ENCODE measurements at regions not wholly inside any gene's neighbourhood (a gene's known extent, or its start where the extent isn't known, plus 50 kb on each side); places are given as distances from the start of the nearest gene placed in this dataset.

DNA sequence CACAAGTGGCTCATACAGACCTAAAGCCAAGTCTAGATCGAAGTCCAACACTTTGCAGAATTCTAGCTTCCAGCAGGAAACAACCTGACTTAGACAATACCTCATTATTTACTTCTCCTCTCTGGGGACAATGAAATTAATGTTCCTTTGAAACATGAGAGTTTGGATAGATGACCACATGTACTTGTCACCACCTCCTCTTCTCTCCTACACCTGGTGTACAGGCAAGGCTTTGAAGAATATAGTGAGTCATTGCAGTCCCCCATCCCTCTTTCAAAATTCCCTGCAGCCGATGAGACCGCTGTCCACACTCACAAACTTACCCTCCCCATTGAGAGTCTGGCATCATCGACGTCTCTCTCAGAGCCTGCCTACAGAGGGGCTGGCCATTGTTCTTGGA, 189.0 kb upstream of the HES1 start:
- peaks cover 3% of the 10 kb centered on the region for H3K27me3 Mint-ChIP-seq
- TF ChIP-seq, protein P1, sequence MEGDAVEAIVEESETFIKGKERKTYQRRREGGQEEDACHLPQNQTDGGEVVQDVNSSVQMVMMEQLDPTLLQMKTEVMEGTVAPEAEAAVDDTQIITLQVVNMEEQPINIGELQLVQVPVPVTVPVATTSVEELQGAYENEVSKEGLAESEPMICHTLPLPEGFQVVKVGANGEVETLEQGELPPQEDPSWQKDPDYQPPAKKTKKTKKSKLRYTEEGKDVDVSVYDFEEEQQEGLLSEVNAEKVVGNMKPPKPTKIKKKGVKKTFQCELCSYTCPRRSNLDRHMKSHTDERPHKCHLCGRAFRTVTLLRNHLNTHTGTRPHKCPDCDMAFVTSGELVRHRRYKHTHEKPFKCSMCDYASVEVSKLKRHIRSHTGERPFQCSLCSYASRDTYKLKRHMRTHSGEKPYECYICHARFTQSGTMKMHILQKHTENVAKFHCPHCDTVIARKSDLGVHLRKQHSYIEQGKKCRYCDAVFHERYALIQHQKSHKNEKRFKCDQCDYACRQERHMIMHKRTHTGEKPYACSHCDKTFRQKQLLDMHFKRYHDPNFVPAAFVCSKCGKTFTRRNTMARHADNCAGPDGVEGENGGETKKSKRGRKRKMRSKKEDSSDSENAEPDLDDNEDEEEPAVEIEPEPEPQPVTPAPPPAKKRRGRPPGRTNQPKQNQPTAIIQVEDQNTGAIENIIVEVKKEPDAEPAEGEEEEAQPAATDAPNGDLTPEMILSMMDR (conservative IDR thresholded peaks at IDR 0.05), result no peak
- no peak overlapping the region for H3K27ac Mint-ChIP-seq
- no peaks in the 10 kb centered on the region for H3K36me3 Mint-ChIP-seq
- H3K4me3 Mint-ChIP-seq, result no peak overlapping the region
- H3K4me1 Mint-ChIP-seq (ENCODE audit: unreplicated experiment), result peaks cover 9% of the 10 kb centered on the region
- no peak for DNase-seq (ENCODE audit: extremely low spot score, unreplicated experiment)
- peaks cover 4% of the 10 kb centered on the region for H3K9me3 Mint-ChIP-seq

DNA sequence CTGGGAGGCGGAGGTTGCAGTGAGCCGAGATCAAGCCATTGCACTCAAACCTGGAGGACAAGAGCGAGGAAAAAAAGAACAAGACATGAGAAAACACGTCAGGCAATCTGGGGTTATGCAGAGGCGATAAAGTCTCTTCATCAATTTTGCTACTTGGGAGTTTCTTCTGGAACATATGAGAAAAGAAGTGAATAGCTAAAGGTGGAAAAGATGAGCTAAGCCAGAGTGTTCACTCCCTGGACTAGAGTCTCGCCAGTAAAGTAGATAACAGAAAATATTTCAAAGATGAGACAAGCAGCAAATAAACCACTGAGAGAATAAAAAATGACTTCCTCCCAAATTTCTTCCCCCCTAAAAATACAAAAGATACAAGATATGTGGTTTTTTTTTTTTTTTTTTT, 188.4 kb upstream of the HES1 start:
- TF ChIP-seq, protein P1 (conservative IDR thresholded peaks at IDR 0.05), result no peak
- H3K27me3 Mint-ChIP-seq, result peaks cover 3% of the 10 kb centered on the region
- no peak for DNase-seq (ENCODE audit: extremely low spot score, unreplicated experiment)
- H3K36me3 Mint-ChIP-seq, result no peaks in the 10 kb centered on the region
- peaks cover 4% of the 10 kb centered on the region for H3K9me3 Mint-ChIP-seq
- no peak overlapping the region for H3K27ac Mint-ChIP-seq
- peaks cover 9% of the 10 kb centered on the region for H3K4me1 Mint-ChIP-seq (ENCODE audit: unreplicated experiment)
- H3K4me3 Mint-ChIP-seq, result no peak overlapping the region

DNA sequence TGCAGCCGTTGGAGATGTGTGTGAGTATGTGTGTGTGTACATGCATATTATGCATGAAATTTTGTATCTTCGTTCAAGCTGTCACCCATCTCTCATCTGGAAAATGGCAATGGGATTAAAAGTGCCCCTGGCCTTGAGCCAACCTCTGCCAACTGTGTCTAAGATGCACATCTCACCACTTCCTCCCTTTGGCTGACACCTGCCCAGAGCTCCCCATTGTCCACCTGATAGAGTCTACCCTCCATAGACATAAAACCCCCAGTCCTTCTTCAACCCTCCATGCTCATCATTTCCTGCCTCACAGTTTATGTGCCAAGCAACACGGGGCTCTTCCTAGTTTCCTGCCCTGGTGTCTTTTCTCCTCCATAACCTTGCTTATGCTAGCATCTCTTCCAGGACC, 187.5 kb upstream of the HES1 start:
- Mint-ChIP-seq H3K4me3 (no peak overlapping the region), H3K36me3 (no peaks in the 10 kb centered on the region), H3K27me3 (peaks cover 3% of the 10 kb centered on the region), H3K4me1 (ENCODE audit: unreplicated experiment) (peaks cover 9% of the 10 kb centered on the region), H3K27ac (no peak overlapping the region), H3K9me3 (peaks cover 8% of the 10 kb centered on the region)
- TF ChIP-seq, protein P1 (conservative IDR thresholded peaks at IDR 0.05), result no peak
- no peak for DNase-seq (ENCODE audit: extremely low spot score, unreplicated experiment)

DNA sequence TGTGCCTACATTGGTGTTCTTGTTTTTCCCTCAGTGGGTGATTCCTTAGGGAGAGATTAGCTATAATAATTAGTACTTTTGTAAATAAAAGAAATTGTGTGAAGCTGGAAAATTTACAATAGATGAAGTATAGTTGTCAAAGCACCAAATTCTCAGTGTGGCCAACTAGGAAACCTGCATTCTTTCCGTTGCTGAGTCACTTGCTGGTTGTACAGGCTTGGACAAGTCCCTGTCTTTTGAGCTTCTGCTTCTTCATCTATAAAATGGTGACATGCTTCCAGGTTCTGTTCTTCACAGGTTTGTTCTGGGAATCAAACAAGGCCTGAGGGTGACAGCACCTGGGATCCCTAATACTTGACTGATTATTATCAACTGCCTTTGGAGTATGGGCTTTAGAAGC, 184.1 kb upstream of the HES1 start:
- TF ChIP-seq, protein P1 (conservative IDR thresholded peaks at IDR 0.05), result no peak
- no peak for DNase-seq (ENCODE audit: extremely low spot score, unreplicated experiment)
- H3K27ac Mint-ChIP-seq, result peak overlapping the region; percentile 70
- H3K36me3 Mint-ChIP-seq, result peaks cover 5% of the 10 kb centered on the region
- H3K9me3 Mint-ChIP-seq, result peaks cover 21% of the 10 kb centered on the region
- H3K27me3 Mint-ChIP-seq, result no peaks in the 10 kb centered on the region
- peaks cover 3% of the 10 kb centered on the region for H3K4me1 Mint-ChIP-seq (ENCODE audit: unreplicated experiment)
- H3K4me3 Mint-ChIP-seq, result no peak overlapping the region

DNA sequence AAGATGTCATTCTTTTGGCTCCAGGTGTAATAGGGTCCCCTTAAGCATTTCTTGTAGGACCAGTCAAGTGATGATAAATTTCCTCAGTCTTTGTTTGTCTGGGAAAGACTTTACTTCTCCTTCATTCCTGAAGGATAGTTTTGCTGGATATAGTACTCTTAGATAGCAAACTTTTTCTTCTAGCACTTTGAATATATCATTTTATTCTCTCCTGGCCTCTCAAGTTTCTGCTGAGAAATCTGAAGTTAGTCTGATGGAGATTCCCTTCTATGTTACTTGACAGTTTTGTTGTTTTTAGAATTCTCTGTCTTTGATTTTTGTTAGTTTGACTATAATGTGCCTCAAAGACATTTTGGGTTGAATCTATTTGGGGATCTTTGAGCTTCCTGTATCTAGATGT, 181.2 kb upstream of the HES1 start:
- DNase-seq (ENCODE audit: extremely low spot score, unreplicated experiment), result no peak
- H3K27ac Mint-ChIP-seq, result no peak overlapping the region
- TF ChIP-seq, protein P1 (conservative IDR thresholded peaks at IDR 0.05), result no peak
- peaks cover 10% of the 10 kb centered on the region for H3K4me1 Mint-ChIP-seq (ENCODE audit: unreplicated experiment)
- peaks cover 5% of the 10 kb centered on the region for H3K36me3 Mint-ChIP-seq
- peaks cover 21% of the 10 kb centered on the region for H3K9me3 Mint-ChIP-seq
- H3K4me3 Mint-ChIP-seq, result no peak overlapping the region
- no peaks in the 10 kb centered on the region for H3K27me3 Mint-ChIP-seq

DNA sequence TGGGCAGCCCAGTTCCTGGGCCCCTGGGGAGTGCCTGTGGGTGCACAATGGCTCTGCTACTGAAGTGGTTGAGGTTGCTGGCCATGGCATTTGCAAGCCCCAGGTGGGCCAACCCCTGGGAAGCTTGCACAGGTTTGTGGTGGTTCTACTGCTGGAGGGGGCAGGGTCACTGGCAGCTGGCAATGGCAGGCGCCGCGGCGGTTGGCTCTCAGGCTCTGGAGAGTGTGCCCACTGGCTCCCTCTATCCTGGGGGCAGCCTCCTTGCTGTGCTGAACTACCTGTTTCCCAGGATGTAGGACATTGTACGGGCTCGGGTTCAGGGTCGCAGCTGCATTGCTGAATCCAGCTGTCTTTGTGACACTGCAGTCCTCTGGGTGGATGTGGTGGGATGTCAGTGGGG, 180.2 kb upstream of the HES1 start:
- no peak for DNase-seq (ENCODE audit: extremely low spot score, unreplicated experiment)
- TF ChIP-seq, protein P1 (conservative IDR thresholded peaks at IDR 0.05), result no peak
- H3K27ac Mint-ChIP-seq, result no peak overlapping the region
- peaks cover 5% of the 10 kb centered on the region for H3K36me3 Mint-ChIP-seq
- no peaks in the 10 kb centered on the region for H3K27me3 Mint-ChIP-seq
- peaks cover 19% of the 10 kb centered on the region for H3K4me1 Mint-ChIP-seq (ENCODE audit: unreplicated experiment)
- H3K4me3 Mint-ChIP-seq, result no peak overlapping the region
- H3K9me3 Mint-ChIP-seq, result peaks cover 21% of the 10 kb centered on the region
